B cell (primary cell): ENCODE measurements at regions not wholly inside any gene's neighbourhood (a gene's known extent, or its start where the extent isn't known, plus 50 kb on each side); places are given as distances from the start of the nearest gene placed in this dataset.

Experiments
- ATAC-seq: fragments of 200-7000 bp; cut with Tn5 transposase; one replicate; pipeline ENCODE4 v1.10.0; 2021; ENCODE audit warnings: low read depth, mild to moderate bottlenecking, moderate number of reproducible peaks, moderate library complexity
- CTCF ChIA-PET: fragments of 350-600 bp; sonication (Branson Sonifier 250); formaldehyde crosslinking; loops from one replicate; lab custom pipeline; 2021; ENCODE audit warnings: antibody characterized with exemption, inconsistent platforms; lab: Charles Lee
- POLR2A ChIA-PET: fragments of 350-600 bp; sonication (Branson Sonifier 250); formaldehyde crosslinking; loops from one replicate; lab custom pipeline; 2021; ENCODE audit warnings: antibody characterized with exemption; lab: Charles Lee
- DNase-seq: peaks from one replicate; pipeline ENCODE4 v3.0.0; 2013
- H2AFZ ChIP-seq: 2 replicates; pipeline ENCODE4 v1.6.1; 2012; ENCODE audit warnings: mild to moderate bottlenecking, low read depth, low read length; ENCODE audit not compliant: insufficient read depth, poor library complexity, severe bottlenecking
- H3K27ac ChIP-seq, 2 donors: 1 replicate in 1 of 2; 2 replicates in 1 of 2; pipeline ENCODE4 v1.5.1; 2012 to 2013; ENCODE audit warnings: low read length in 2 of 2, mild to moderate bottlenecking in 2 of 2, moderate library complexity in 1 of 2
- H3K27me3 ChIP-seq, 4 experiments: fragments of 200-600 bp in 1 of 4; sonication (generic) in 1 of 4; replicated peaks in 1 of 4; 1 replicate in 2 of 4; 2 replicates in 2 of 4; pipeline versions ENCODE4 v1.6.1 to v1.7.0; 2013 to 2016; ENCODE audit warnings: low read length in 3 of 4, mild to moderate bottlenecking in 2 of 4, mixed read lengths in 1 of 4, moderate library complexity in 1 of 4; ENCODE audit not compliant: insufficient read depth in 4 of 4, control insufficient read depth in 3 of 4; ENCODE audit errors: control extremely low read depth in 1 of 4
- H3K36me3 ChIP-seq, 2 experiments: replicated peaks in 1 of 2; 1 replicate in 1 of 2; 2 replicates in 1 of 2; pipeline versions ENCODE4 v1.6.1 to v1.7.1; 2013; ENCODE audit warnings: low read length in 1 of 2; ENCODE audit not compliant: insufficient read depth in 2 of 2, control insufficient read depth in 1 of 2; ENCODE audit errors: control extremely low read depth in 1 of 2, extremely low read depth in 1 of 2
- H3K4me1 ChIP-seq, 2 donors: fragments of 200-600 bp in 1 of 2; sonication (generic) in 1 of 2; 1 replicate in 1 of 2; 2 replicates in 1 of 2; pipeline versions ENCODE4 v1.5.1 to v1.6.1; 2013 to 2017; ENCODE audit warnings: low read length in 2 of 2; ENCODE audit not compliant: control insufficient read depth in 2 of 2, insufficient read depth in 2 of 2
- H3K4me2 ChIP-seq: replicated peaks from 2 replicates; pipeline ENCODE3; 2012; ENCODE audit warnings: mild to moderate bottlenecking, low read depth, low read length; ENCODE audit not compliant: poor library complexity, severe bottlenecking
- H3K4me3 ChIP-seq, 5 experiments: fragments of 200-600 bp in 1 of 5; sonication (generic) in 1 of 5; 1 replicate in 3 of 5; 2 replicates in 2 of 5; pipeline versions ENCODE4 v1.5.1 to v1.7.0; 2011 to 2016; ENCODE audit warnings: low read length in 4 of 5, mild to moderate bottlenecking in 4 of 5, low read depth in 2 of 5, control low read depth in 1 of 5, moderate library complexity in 1 of 5; ENCODE audit not compliant: insufficient read depth in 1 of 5; ENCODE audit errors: control extremely low read depth in 1 of 5, extremely low read depth in 1 of 5
- H3K79me2 ChIP-seq: fragments of 200-600 bp; sonication (generic); one replicate; pipeline ENCODE4 v1.6.0; 2016; ENCODE audit warnings: low read length; ENCODE audit not compliant: control insufficient read depth, insufficient read depth
- H3K9ac ChIP-seq: fragments of 200-600 bp; sonication (generic); 2 replicates; pipeline ENCODE4 v1.6.1; 2017; ENCODE audit warnings: mild to moderate bottlenecking, low read length, moderate library complexity
- H3K9me3 ChIP-seq, 3 donors: one replicate each; pipeline versions ENCODE4 v1.6.1 to v1.7.1; 2013; ENCODE audit warnings: low read length in 2 of 3; ENCODE audit not compliant: control insufficient read depth in 2 of 3, insufficient read depth in 1 of 3; ENCODE audit errors: control extremely low read depth in 1 of 3
- H4K20me1 ChIP-seq: 2 replicates; pipeline ENCODE4 v1.6.0; 2012; ENCODE audit warnings: mild to moderate bottlenecking, low read length; ENCODE audit not compliant: insufficient read depth, control insufficient read depth, poor library complexity, severe bottlenecking
- H3K27ac Mint-ChIP-seq: one replicate; pipeline ENCODE4 v1.8.0; 2021; ENCODE audit warnings: mixed read lengths
- H3K27me3 Mint-ChIP-seq: one replicate; pipeline ENCODE4 v1.8.0; 2021; ENCODE audit warnings: mixed read lengths
- H3K4me1 Mint-ChIP-seq: one replicate; pipeline ENCODE4 v1.8.0; 2021; ENCODE audit warnings: mixed read lengths
- H3K4me3 Mint-ChIP-seq: one replicate; pipeline ENCODE4 v1.8.0; 2021; ENCODE audit warnings: mixed read lengths
- H3K9me3 Mint-ChIP-seq: one replicate; pipeline ENCODE4 v1.8.0; 2022; ENCODE audit warnings: mixed read lengths; ENCODE audit not compliant: insufficient read depth
- EZH2 ChIP-seq: IDR thresholded peaks from 2 replicates; pipeline ENCODE4 v1.6.1; 2012; ENCODE audit warnings: borderline replicate concordance, low read depth, mild to moderate bottlenecking, moderate library complexity, low read length; ENCODE audit not compliant: insufficient read depth, poor library complexity, severe bottlenecking
- WGBS: methylation state at CpG from one replicate; pipeline ENCODE4 v1.1.5; 2013; ENCODE audit warnings: missing lambda C conversion rate; ENCODE audit not compliant: insufficient coverage; 5-methylcytosine and 5-hydroxymethylcytosine counted together
- intact Hi-C: fragments of 100-400 bp; cut with micrococcal nuclease; formaldehyde crosslinking; loops from one replicate; pipeline ENCODE4 v1.10.0; 2022
- TF ChIP-seq, protein P1 (sequence below): fragments of 200-600 bp; IDR thresholded peaks from one replicate; pipeline ENCODE4 v1.8.0; 2022; ENCODE audit warnings: antibody characterized with exemption, mild to moderate bottlenecking

DNA sequence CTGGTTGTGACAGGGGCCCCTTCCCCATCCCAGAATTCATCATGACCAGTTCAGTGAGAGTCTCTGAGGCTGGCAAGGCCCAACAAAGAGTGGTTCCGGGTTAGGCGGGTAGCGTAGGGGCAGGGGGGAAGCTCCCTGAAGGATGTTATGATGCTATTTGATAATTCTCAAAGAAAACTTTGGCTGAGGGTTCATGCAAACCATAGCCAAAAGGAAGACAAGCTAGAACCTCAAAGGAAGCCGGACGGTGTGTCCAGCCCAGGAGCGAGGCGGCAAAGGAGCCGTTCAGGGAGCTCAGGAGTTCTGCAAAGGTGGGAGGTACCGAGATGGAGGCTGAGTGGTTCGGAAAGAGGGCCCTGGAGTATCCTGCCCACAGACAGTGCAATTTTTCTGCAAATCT is 226.8 kb upstream of the RAB6C start:
- H3K9ac ChIP-seq = no peak overlapping the region
- TF ChIP-seq EZH2 = no peak
- TF ChIP-seq, protein P1, sequence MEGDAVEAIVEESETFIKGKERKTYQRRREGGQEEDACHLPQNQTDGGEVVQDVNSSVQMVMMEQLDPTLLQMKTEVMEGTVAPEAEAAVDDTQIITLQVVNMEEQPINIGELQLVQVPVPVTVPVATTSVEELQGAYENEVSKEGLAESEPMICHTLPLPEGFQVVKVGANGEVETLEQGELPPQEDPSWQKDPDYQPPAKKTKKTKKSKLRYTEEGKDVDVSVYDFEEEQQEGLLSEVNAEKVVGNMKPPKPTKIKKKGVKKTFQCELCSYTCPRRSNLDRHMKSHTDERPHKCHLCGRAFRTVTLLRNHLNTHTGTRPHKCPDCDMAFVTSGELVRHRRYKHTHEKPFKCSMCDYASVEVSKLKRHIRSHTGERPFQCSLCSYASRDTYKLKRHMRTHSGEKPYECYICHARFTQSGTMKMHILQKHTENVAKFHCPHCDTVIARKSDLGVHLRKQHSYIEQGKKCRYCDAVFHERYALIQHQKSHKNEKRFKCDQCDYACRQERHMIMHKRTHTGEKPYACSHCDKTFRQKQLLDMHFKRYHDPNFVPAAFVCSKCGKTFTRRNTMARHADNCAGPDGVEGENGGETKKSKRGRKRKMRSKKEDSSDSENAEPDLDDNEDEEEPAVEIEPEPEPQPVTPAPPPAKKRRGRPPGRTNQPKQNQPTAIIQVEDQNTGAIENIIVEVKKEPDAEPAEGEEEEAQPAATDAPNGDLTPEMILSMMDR = no peak
- intact Hi-C loops = no loop called here
- no peaks in the 10 kb centered on the region for H3K4me1 ChIP-seq
- H3K27ac ChIP-seq = no peak overlapping the region
- CTCF ChIA-PET = no interaction called here
- Mint-ChIP-seq H3K4me1 (no peaks in the 10 kb centered on the region), H3K27me3 (no peaks in the 10 kb centered on the region), H3K9me3 (no peaks in the 10 kb centered on the region), H3K4me3 (no peak overlapping the region), H3K27ac (no peak overlapping the region)
- WGBS = 96% methylated on average over 9 of the region's 10 CpGs
- no peak overlapping the region for H3K4me2 ChIP-seq
- ATAC-seq (no peak), DNase-seq (no peak)
- H4K20me1 ChIP-seq = no peaks in the 10 kb centered on the region
- no peaks in the 10 kb centered on the region for H3K27me3 ChIP-seq
- no peaks in the 10 kb centered on the region for H3K79me2 ChIP-seq
- POLR2A ChIA-PET = no interaction called here
- H2AFZ ChIP-seq = no peak overlapping the region
- no peaks in the 10 kb centered on the region for H3K9me3 ChIP-seq
- H3K36me3 ChIP-seq = no peaks in the 10 kb centered on the region
- H3K4me3 ChIP-seq = no peak overlapping the region

DNA sequence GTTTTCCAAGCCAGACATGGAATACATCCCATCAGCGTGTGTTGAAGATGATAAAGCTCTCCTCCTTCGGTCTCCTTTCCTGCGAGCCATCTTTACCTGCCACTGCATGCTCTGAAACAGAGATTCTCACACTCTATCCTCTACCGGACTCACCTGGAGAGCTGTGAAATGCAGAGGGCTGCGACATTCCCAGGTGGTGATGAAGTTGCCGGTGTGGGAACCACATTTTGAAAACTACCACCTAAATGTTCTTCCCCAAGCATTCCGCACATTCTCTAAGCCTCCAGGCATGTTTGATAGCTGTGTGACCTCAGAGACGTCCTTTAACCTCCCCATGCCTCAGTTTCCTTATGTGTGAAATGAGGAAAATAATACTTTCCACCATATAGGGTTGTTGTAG is 226.2 kb upstream of the RAB6C start:
- no peaks in the 10 kb centered on the region for H3K9me3 Mint-ChIP-seq
- Histone ChIP-seq H3K4me2 (no peak overlapping the region), H2AFZ (no peak overlapping the region), H4K20me1 (no peaks in the 10 kb centered on the region), H3K9me3 (no peaks in the 10 kb centered on the region), H3K27me3 (no peaks in the 10 kb centered on the region), H3K4me1 (no peaks in the 10 kb centered on the region), H3K36me3 (no peaks in the 10 kb centered on the region), H3K27ac (no peak overlapping the region), H3K9ac (no peak overlapping the region), H3K4me3 (no peak overlapping the region), H3K79me2 (no peaks in the 10 kb centered on the region)
- no peaks in the 10 kb centered on the region for H3K4me1 Mint-ChIP-seq
- ATAC-seq (no peak), DNase-seq (no peak)
- H3K27ac Mint-ChIP-seq = no peak overlapping the region
- intact Hi-C loops = no loop called here
- POLR2A ChIA-PET = no interaction called here
- TF ChIP-seq, protein P1 = no peak
- no peak for TF ChIP-seq EZH2
- WGBS = 93% methylated on average over 3 of the region's 8 CpGs
- H3K27me3 Mint-ChIP-seq = no peaks in the 10 kb centered on the region
- CTCF ChIA-PET = no interaction called here
- no peak overlapping the region for H3K4me3 Mint-ChIP-seq
